GM19438 (cell line): ENCODE measurements at regions not wholly inside any gene's neighbourhood (a gene's known extent, or its start where the extent isn't known, plus 50 kb on each side); places are given as distances from the start of the nearest gene placed in this dataset.
"Not testable (repeated sequence)": the region's sequence is repeated elsewhere in the genome, so short reads cannot be mapped to it uniquely, and the experiment has no call there.

Source experiments
- ATAC-seq: cut with Tn5 transposase; IDR thresholded peaks from one replicate; pipeline ENCODE4 v1.9.1; 2021; ENCODE audit warnings: low read depth; ENCODE audit not compliant: unreplicated experiment

DNA sequence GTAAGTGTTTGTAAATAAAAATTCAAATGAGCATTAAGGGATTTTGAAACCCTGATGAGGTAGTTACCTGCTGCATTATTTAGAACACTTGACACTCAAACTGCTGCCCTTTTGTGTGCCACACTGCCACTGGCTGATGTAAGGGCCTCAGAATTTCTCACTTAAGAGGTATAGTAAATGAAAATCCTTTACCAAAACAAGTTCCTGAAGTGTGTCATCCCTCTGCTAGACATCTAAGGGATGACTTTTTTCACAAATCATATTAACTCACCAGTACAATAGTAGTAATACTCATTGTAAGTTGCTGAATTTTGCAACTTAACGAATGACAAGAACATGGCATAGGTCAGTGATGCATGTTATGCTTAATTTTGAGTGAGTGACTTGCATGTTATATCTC lies 274.9 kb upstream of the UBE2E3 start:
- ATAC-seq: no peak

DNA sequence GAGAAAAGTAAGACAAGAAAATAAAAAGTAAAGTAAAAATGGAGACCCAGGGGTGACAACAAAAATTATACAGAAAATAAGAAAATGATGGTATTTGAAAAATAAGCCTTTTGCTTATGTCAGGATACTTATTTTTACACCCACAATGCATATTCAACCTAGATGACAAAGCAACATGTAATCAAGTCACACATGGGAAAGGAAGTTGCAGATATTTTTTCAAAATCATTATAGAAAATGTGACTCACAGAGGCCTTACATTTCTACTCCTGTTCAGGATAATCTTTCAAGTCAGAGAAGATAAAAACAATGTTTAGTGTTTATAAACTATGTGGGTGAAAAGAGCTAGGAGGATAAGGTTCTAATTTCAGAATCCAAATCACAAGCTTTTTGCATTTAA lies 275.3 kb upstream of the UBE2E3 start:
- no peak for ATAC-seq

DNA sequence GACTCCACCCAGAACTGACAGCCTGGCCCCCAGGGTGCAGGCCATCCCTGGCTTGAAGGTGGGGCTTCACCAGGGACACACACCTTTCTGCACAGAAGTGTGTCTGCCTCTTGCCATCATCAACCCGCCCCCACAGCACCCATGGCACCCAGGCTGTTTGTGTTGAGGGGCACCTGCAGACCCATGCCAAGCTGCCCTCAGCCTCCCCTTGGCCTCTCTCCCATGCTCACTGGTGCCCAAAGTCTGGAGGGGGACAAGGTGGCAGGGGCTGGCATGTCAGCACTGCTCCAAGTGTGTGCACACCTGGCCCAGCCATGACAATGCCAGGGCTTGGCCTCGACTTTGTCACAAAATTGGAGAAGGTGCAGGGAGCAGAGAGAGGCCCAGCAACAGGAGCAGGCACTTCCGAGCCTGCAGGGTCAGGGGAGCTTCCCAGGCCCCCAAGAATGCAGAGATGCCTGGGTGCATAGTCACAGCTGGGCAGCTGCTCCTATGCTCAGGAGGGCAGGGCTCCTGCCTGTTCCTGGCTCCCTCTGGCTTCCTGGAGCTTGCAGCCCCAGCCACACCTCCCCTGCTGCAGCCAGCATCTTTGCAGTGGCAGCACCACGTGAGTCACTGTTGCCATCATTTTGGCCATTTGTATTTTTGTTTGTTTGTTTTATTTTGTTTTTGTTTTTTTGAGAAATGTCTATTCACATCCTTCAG lies 280.6 kb upstream of the UBE2E3 start:
- no peak for ATAC-seq

DNA sequence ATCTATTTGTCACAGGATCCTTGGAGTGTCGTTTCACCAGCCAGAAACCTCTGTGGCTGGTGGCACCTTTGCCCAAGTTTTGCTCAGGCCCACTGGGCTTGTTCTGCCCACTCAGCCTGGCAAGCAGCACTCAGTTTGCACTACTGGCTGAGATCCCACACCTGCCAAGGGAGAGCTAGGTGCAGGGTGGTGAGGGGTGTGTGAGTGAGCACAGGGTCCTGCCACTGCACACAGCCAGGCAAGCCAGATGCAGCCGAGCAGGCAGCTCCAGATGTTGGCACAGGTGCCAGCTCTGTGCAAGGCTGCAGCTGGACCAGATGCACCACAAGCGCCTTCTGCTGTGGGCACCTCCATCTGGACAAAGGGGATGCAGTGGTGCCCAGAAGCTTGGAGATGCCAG lies 281.7 kb upstream of the UBE2E3 start:
- ATAC-seq: no peak

DNA sequence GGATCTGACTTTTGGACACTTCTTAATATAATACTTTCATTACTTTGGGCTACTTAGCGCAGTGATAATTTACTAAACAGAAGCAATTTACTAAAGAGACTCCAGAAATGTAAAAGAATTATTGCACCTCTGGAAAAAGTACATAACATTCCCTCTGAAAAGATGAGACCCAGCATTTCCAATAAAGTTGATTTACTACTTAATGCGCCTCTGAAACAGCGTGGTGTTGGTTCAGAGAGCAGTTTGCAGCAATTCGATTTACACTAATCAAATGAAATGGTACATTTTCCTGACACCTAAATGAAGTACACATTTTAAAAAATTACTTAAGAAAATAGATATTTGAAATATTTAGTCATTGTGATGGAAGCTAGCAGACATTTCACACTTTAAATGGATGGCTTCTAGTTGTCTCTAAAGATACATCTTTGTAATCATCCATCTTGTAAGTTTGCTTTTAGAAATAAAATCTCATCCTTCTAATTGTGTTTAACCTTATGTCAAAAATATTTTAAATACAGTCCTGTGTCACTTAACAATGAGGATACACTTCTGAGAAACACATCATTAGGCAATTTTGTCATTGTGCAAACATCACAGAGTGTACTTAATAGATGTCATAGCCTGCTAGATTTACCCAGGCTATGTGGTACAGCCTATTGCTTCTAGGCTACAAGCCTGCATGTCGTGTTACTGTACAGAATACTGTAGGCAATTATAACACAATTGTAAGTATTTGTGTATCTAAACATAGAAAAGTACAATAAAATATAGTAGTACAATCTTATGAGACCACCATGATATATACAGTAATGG lies 284.6 kb upstream of the UBE2E3 start:
- ATAC-seq: no peak

DNA sequence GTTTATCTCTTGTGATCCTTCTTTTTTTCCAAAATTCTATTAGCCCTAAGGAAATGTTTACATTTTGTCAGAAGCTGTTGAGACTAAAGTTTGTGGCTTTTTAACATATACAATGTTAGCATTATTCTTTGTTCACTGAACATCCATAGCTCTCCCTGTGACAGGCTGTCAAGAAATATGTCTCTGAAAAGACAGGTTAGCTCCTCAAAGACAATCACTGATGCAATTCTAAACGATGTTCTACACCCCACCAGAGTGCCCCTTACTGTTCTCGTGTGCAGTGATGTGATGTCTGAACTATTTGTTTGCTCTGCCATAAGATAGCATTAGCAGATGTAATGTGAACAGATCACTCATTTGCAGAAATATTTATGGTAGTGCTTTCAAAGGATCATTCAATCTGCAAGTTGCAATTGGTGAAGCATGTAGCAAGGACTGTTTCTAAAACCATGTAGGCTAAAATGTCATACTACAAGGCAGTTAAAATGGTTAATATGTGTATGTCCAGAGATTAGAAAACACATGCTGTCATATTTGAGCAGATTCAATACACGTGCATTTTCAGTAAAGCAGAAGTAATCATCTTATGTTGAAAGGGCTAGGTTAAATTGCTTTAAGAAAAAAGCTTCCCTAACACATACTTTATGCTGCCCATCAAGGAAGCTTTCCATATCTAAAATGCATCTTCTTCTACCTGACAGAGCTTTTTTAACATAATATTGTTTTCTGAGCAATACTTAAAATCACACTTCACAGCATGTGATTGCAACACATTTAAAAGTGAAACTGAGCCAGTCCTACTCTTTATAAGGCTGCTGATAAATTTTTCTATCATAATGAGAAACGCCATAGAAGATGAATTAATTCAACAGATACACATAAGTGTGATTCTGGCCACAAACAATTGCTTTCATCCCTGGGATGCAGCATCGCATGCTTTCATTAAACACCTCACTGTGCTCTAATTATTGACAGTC lies 285.7 kb upstream of the UBE2E3 start:
- no peak for ATAC-seq

DNA sequence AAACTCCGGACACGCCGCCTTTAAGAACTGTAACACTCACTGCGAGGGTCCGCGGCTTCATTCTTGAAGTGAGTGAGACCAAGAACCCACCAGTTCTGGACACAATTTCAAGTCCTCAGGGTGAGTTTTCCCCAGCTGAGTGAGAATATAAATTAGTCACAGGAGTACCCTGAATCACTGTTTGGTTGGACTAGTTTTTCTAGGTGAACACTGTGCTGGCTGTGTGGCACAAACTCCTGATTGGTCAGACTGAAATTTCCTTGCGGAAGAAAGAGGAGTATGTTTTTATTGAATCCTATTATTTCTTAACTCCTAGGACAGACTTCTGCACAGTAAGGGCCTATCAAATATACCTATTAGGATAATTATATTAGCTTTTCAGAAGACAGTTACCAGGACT lies 288.1 kb upstream of the UBE2E3 start:
- no peak for ATAC-seq

DNA sequence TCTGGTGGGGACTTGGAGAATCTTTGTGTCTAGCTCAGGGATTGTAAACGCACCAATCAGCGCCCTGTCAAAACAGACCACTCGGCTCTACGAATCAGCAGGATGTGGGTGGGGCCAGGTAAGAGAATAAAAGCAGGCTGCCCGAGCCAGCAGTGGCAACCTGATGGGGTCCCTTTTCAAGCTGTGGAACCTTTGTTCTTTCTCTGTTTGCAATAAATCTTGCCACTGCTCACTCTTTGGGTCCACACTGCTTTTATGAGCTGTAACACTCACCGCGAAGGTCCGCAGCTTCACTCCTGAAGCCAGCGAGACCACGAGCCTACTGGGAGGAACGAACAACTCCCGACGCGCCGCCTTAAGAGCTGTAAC lies 288.6 kb upstream of the UBE2E3 start:
- ATAC-seq: not testable (repeated sequence)

DNA sequence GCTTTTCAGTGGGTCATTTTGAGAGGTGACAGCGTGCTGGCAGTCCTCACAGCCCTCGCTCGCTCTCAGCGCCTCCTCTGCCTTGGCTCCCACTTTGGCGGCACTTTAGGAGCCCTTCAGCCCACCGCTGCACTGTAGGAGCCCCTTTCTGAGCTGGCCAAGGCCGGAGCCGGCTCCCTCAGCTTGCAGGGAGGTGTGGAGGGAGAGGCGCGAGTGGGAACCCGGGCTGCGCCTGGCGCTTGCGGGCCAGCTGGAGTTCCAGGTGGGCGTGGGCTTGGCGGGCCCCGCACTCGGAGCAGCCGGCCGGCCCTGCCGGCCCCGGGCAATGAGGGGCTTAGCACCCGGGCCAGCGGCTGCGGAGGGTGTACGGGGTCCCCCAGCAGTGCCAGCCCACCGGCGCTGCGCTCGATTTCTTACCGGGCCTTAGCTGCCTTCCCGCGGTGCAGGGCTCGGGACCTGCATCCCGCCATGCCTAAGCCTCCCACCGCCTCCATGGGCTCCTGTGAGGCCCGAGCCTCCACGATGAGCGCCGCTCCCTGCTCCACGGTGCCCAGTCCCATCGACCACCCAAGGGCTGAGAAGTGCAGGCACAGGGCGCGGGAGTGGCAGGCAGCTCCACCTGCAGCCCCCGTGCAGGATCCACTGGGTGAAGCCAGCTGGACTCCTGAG lies 289.1 kb upstream of the UBE2E3 start:
- not testable (repeated sequence) for ATAC-seq

DNA sequence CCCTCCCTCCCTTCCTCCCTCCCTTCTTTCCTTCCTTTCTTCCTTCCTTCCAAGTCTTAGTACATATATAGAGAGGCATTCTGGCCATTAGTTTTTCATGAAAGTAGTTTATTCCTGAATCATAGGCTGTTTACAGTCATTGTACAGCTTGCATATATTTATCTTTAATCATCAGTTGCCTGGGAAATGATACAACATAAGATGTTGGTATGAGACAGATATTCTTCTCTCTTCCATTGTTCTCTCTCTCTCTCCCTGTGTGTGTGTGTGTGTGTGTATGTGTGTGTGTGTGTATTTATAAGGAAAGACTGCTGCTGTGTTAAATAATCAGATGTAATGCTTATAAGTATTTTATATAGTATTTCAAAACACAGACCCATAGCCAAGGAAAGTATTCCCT lies 289.8 kb upstream of the UBE2E3 start:
- ATAC-seq: no peak

DNA sequence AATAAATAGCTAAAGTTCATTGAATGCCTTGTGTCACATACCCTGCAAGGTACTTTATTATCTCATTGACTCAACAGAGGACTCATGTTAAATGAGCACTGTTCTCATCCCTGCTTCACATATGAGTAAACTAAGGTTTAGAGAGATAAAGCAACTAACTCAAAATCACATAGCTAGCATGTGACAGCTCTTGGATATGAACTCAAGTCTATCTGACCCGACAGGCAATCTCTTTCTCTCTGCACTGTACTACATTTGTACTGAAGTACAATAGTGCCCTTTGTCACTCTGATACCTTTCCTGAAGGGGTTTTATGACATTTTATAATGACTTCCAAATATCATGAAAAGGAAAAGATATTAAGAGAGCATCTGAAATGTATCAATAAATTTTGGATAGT lies 297.5 kb upstream of the UBE2E3 start:
- ATAC-seq: no peak

DNA sequence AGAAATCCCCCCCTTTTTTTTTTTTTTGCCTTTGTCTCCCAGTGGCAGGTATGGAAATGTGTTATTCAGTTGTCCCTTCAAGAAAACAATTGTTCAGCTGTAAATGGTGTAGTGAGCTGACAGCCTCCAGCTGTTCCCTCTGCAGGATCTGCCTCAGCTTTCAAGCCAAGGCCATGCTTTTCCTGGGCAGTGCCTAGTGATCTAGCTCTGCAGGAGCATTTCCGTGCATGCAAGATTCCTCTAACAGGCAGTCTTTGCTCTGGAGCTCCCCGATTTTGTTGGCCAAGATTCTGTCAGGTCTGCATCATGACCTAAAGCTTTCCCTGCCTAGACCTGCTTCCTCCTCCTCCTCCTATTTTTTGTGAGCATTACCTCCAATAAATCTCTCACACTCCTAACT lies 300.7 kb upstream of the UBE2E3 start:
- ATAC-seq: no peak

DNA sequence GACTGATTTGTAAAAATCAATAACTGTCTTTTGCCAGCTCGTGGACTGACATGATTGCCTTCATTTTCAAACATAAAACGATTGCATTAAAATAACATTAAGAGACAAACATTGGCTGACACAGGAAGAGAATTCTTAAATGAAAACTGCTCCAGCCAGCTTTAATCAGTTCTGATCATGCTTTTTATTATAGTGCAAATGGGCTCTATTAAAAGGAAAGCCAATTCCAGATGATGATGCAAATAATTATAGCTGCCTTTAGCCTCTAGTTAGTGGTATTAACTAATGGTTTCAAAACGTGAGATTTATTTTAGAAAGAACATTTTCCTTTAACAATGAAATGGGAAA lies 301.8 kb upstream of the UBE2E3 start:
- ATAC-seq: no peak

DNA sequence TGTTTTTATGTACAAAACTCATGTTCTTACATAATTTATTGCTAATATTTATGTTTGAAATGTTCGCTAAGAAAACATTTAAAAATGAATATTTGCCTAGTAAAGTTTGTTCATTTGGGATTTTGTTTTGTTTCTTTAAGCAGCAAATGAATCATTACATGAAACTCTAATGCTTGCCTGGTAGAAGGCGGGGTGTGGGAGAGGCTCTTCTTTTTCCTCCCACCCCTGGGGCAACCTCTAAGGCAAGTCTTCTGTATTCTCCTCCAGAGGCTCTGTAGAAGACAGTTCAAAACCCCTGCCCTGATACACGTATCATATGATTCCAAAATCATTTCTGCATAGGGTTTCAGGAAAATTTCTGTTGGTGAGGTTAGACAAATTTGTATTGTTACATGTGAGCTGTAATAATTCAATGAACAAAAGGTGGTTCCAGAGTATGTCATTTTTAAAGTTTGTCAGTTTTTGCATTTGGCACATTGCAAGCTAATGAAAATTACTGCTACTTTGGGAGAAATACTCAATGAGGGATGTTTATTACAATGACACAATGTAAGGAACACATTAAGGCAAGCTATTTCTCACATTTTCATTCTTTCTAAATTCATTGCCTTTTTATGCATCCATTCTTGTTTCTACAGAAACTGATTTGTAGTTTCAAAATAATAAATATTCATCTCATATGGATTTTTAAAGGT lies 302.3 kb upstream of the UBE2E3 start:
- ATAC-seq: no peak

DNA sequence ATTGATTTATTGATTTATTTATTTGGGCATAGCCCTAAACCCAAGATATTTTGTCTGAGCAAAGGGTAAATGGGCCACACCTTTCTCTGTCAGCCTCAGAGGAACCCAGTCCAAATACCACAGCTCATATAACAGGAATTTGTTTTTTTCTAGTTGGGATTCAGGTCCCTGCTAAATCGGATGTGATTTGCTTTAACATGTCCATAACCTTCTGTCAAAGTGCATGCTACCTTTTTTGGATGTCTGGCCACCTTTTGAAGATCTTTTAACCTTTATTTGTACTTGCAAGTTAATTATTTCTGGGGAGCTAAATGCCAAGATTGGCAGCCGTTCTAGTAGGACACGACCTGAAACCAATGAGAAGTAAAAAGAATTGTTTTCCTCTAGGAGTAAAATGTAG lies 303.2 kb upstream of the UBE2E3 start:
- no peak for ATAC-seq

DNA sequence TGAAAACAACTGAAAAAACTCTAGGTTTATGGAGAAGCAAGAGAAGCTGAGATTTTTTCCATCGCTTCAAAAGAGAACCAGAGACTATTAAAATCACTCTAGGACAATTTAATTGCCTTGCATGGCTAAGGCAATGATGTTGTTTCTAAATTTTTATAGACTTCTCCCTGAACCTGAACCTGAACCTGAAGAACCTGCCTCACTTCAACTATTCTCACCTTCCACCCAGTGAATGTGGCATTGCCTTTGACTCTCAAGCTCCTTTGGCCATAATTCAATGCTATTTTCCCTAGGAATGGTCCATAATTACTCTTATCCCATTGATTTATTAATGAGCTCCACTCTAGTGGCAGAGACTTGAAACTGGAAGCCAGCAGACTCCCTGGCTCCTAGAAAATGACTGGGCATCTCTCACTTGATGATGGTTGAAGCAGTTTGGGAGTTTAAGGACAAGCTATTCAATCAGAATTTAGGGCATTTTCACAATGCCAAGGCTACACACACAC lies 303.8 kb upstream of the UBE2E3 start:
- no peak for ATAC-seq

DNA sequence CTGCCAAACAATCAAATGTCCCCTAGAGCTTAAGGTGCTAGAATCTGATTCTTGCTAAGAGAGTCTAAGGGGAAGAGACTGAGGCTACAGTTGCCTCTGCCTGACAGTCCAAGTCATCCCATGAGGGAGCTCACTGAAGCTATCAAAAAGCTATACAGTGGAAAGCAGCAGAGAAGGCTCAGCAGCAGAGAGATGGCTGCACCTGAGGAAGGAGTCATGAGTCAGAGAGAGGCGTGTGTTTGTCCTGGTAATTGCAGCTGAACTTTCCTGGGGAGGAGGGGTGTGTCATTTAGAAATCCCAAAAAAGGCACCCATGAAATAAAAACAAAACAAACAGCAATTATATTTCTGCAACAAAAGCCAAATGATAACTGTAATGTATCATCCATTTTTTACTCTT lies 305.2 kb upstream of the UBE2E3 start:
- ATAC-seq: no peak

DNA sequence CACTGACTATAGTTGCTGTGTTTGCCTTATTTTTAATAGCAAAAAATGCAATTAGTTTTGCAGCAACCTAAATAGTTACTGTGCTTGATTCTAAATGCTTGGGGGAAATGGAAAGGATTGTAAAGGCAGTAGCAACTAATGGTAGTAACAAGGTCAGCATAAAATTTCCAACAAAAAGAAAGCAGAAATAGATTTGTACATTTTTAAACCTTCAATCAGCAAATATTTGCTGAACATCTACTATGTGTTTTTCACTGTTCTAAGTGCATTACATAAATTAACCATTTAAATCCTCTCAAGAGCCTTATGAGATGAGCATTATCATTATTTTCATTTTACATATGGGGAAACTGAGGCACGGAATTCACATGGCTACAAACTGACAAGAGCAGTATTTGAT lies 308.0 kb upstream of the UBE2E3 start:
- no peak for ATAC-seq

DNA sequence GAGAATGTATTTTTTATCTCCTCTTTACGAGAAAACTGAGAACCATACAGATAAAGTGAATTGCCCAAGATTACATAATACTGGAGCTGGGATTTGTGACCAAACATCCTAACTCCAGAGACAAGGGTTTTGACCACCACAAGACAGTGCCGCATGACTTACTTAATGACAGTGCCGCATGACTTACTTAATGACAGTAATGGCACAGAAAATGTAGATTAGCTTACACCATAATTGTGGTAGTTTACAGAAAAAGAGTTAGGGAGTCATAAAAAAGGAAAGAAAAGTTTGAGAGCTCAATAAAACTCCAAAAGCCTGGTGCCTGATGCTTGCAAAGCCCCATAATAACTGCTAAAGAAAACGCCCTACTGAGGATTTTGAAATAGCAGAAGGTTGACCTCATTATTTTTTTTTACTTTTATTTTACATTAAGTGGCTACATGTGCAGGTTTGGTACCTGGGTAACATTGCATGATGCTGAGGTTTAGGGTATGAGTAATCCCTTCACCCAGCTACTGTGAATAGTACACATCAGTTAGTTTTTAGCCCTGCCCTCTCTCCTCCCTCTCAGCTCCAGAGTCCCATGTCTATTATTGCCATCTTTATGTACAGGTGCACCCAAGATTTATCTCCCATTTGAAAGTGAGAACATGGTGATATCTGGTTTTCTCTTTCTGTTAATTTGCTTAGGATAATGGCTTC lies 310.0 kb upstream of the UBE2E3 start:
- ATAC-seq: no peak
